ENCODE measurements at regions not wholly inside any gene's neighbourhood (a gene's known extent, or its start where the extent isn't known, plus 50 kb on each side); places are given as distances from the start of the nearest gene placed in this dataset.
"Not testable (repeated sequence)": the region's sequence is repeated elsewhere in the genome, so short reads cannot be mapped to it uniquely, and the experiment has no call there.

DNA sequence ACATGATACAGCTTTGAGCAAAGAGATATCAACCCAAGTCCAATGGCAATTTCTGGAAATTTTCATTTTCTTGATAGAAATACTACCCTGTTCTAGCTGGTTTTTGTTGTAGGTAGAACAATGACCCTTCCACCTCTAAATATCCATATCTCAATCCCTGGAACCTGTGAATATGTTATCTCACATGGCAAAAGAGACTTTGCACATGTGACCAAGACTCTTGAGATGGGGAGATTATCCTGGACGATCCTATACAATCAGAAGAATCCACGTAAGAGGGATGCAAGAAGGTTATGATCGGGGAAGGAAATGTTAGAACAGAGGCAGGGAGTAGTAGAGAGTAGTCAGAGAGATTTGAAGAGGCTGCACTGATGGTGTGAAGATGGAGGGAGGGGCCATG is 124.9 kb downstream of the CCDC71L start:
- ATAC-seq: no peak
- intact Hi-C loops (cut with micrococcal nuclease): no loop called here
- DNase-seq: no peak

DNA sequence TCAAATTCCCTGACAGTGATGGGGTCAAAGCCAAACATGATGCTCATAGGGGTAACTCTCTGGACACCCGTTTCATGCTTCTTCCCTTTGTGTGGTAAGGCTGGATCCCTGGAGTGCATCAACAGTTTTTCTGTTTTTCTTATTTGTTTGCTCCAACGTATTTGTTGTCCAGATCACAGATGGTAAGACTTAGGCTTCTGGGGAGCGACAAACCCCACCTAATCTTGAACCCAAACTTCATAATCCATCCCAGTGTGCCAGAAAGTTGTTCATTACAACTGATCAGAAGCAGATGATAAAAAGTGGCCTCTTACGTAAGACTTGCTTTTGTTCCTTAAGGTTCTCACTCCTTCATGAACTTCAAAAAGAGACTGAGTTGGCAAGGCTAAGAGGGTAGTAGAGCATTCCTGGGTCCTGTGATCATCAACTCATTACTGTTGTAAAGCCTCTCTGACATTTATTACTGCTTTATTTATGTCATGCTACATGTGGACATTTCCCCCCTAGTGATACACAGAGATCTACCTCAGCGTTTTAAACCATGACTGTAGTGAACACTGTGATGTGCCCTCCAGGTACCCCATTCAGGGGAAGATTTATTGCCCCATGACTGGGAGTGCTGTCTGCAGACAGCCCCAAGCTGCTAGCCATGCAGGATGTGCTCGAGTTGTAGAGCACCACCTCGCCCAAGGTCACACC is 125.6 kb downstream of the CCDC71L start:
- intact Hi-C loops (cut with micrococcal nuclease): no loop called here
- no peak for ATAC-seq
- no peak for DNase-seq

DNA sequence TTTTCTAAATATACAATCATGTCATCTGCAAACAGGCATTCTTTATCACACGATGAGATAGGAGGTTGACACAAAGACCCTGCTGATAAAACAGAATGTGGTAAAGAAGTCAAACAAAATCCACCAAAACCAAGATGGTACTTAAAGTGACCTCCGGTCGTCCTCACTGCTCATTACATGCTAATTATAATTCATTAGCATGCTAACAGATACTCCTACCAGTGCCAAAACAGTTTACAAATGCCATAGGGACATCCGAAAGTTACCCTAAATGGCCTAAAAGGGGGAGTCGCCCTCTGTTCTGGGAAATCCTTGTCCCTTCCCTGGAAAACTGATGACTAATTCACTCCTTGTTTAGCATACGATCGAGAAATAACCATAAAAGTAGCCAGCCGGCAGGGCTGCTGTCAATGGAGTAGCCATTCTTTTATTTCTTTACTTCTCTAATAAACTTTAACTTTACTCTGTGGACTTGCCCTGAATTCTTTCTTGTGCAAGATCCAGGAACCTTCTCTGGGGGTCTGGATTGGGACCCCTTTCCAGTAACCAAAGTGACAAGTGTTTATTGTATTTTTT is 126.6 kb downstream of the CCDC71L start:
- no peak for DNase-seq
- ATAC-seq: peak; percentile 67
- intact Hi-C loops (cut with micrococcal nuclease): no loop called here

DNA sequence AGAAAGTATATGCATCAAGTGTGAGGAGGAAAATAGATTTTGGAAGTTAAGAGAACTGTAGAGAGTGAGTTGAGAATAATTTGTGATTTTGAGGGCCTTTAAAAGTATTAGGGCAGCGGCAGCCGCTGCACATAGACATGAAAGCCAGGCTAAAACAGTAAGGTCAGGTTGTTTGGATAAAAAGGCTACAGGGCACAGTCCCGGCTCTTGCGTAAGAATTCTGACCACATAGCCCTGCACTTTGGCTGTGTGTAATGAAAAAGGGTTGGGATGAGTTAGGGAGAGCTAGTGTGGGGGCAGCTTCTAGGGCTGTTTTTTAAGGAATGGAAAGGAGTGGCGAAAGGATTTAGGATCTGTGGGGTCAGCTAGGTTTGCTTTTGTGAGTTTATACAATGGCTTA is 130.8 kb downstream of the CCDC71L start:
- DNase-seq; intact Hi-C loops (cut with micrococcal nuclease); ATAC-seq: not testable (repeated sequence)

GRCh38 chr7:106526617-106527016 is 134.3 kb downstream of the CCDC71L start:
- DNase-seq; intact Hi-C loops (cut with micrococcal nuclease); ATAC-seq: not testable (repeated sequence)

- DNase-seq (no peak), ATAC-seq (no peak)
- intact Hi-C loops (cut with micrococcal nuclease): no loop called here
Observed at GRCh38 chr7:106524690-106525059, 136.3 kb downstream of the CCDC71L start.

DNA sequence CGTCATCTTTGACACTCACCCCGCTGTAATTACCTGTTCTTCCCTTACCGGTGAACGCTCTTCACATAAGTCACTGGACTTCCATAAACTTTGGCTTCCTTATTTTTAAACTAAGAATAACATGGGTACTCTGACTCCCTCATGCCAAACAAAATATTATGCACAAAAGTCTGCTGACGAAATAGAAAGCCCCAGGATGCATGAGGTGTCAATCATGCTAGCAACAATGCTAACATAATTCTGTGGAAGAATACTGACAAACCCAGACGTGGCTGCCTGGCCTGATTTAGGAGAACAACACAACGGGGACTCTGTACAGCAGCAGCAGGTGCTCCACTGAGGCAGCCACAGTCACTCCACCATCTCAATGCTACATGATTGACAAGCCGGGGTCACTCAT is 137.5 kb downstream of the CCDC71L start:
- no peak for ATAC-seq
- intact Hi-C loops (cut with micrococcal nuclease): no loop called here
- no peak for DNase-seq

DNA sequence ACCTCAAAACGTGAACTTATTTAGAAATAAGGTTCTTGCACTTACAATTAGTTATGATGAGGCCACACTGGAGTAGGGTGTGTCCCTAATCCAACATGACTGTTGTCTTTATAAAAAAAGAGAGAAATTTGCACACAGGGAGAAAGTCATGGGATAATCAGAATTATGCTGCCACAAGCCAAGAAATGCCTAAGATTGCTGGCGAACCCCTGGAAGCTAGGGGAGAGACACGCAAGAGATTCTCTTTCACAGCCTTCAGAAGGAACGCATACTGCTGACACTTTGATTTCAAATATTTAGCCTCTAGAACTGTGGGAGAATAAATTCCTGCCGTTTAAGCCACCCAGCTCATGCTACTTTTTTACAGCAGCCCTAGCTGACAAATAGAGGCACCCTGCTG is 138.3 kb downstream of the CCDC71L start:
- ATAC-seq (no peak), DNase-seq (no peak)
- intact Hi-C loops (cut with micrococcal nuclease): no loop called here

GRCh38 chr7:106521541-106521940 is 139.4 kb downstream of the CCDC71L start:
- no peak for DNase-seq
- intact Hi-C loops (cut with micrococcal nuclease): no loop called here
- no peak for ATAC-seq

- DNase-seq (no peak), ATAC-seq (no peak)
- intact Hi-C loops (cut with micrococcal nuclease): no loop called here
Observed at GRCh38 chr7:106520962-106521514, 139.9 kb downstream of the CCDC71L start.

DNA sequence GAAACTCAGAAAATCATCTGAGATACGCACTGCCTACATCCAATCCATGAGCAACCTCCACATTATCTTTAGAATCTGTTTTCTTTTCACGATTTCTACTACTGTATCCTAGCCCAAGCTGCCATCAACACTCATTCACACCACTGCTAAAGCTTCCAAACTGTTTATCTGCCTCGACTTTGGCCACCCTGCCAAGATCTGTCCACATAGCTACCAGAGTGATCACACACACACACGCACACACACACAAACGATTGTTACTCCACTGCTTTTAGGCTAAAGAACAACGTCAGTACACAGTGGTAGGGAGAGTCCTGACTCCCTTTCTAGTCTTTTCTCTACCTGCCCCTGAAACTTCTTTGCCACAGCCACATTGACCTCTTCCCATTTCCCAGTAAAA is 142.0 kb downstream of the CCDC71L start:
- intact Hi-C loops (cut with micrococcal nuclease): no loop called here
- ATAC-seq (peak; percentile 21), DNase-seq (no peak)

DNA sequence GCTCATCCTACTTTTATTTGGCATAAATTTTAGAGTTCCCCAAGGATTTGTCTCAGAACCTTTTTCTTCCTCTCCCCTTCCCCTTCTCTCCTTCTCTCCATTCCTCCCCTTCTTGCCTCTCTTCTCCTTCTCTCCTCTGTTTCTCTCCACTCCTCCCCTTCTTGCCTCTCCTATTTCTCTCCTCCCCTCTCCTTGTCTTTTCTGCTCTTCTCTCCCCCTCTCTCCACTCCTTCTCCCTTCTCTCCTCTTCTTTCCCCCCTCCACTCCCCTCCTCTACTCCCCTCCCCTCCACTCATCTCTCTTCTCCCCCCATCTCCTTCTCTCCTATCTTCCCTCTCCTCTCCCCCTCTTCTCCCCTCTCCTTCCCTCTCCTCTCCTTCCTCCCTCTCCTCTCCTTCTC is 142.7 kb downstream of the CCDC71L start:
- no peak for ATAC-seq
- no peak for DNase-seq
- intact Hi-C loops (cut with micrococcal nuclease): no loop called here

GRCh38 chr7:106517508-106517907 is 143.4 kb downstream of the CCDC71L start:
- intact Hi-C loops (cut with micrococcal nuclease): no loop called here
- DNase-seq (no peak), ATAC-seq (no peak)

GRCh38 chr7:106515321-106515720 is 145.6 kb downstream of the CCDC71L start:
- intact Hi-C loops (cut with micrococcal nuclease): no loop called here
- DNase-seq (no peak), ATAC-seq (no peak)

GRCh38 chr7:106514881-106515280 is 146.1 kb downstream of the CCDC71L start:
- DNase-seq: no peak
- intact Hi-C loops (cut with micrococcal nuclease): no loop called here
- no peak for ATAC-seq

- intact Hi-C loops (cut with micrococcal nuclease): no loop called here
- no peak for DNase-seq
- no peak for ATAC-seq
Observed at GRCh38 chr7:106512217-106512616, 148.7 kb downstream of the CCDC71L start.

- ATAC-seq: no peak
- intact Hi-C loops (cut with micrococcal nuclease): no loop called here
Observed at GRCh38 chr7:106504645-106505044, 156.3 kb downstream of the CCDC71L start.

DNA sequence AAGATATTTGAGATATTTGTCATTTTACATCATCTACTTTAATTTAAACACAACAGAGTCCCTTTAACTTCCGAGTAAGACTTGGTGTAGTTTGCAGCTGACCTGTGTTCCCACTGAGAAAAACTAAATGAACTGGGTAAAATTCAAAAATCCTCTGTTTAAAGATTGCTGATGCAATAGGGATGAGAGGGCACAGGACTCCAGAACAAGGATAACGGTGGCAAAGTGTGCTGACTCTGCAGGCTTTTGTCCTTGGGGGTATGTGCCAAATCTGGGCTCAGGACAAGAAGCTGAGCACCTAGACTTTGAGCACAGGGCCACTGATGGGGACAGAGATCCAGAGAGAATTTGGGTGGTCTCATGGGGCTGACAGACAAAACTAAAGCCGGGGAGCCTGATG is 156.8 kb downstream of the CCDC71L start:
- DNase-seq (no peak), ATAC-seq (no peak)
- intact Hi-C loops (cut with micrococcal nuclease): no loop called here

More at GRCh38 chr7:106504645-106505044, 156.3 kb downstream of the CCDC71L start:
- no peak for DNase-seq

DNA sequence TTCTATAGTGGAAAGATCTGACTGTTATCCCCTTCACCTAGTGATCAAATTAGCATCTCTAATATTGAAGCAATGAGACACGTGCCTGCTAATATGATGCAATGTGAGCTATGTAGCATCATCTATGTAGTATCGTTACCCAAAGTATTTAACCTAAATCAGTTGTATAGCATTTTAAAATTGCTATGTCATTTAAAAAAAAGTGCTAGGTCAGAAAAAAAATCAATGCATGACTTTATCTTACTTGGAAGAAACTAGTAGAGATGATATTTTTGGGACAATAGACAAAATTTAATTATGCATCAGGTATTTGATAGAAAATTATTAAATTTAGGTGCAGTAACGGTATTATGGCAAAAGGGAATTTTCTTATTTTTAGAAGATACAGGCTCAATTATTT is 157.3 kb downstream of the CCDC71L start:
- ATAC-seq: no peak
- intact Hi-C loops (cut with micrococcal nuclease): no loop called here
- no peak for DNase-seq

DNA sequence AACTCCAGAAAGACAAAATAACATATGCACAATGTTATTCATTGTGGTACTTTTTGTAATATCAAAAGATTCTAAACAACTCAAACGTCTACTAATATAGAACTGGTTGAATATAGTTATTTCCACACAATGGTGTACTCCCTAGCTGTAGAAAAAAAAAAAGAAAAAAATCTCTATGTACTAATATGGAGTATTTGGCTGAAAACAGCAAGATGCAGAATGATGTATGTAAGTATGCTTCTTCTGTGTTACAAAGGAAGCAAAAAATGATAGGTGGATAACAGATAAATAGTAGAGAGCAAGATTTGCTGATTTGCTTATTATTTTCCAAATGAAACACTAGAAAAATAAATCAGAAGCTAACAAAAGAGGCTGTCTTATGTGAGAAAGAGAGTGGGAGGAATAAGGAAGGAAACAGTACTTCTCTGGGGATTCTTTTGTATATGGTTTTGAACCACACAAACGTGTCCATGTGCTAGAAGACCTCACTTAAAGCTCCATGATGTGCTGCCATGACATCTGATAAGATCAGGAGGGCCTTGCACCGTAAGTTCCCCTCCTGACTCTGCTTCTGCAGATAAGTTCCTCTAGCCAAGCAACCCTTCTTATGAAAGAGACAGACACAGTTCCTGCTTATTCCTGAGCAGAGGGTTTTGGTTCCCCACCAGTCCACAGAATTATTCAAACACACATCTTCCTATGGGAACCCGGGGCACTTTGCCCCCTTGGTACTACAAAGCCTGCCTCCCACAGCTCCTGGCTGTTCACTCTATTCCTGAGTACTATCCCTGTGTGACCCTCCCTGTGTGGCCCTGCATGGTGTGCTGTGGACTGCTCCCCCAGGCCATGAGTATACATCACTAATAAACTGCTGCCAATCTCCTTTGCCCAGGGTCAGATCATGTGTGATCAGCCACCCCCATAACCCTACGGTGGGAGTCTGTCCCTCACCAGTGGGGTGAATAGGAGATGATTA is 159.1 kb downstream of the CCDC71L start:
- DNase-seq (no peak), ATAC-seq (no peak)
- intact Hi-C loops (cut with micrococcal nuclease): no loop called here
